SK-N-DZ (cell line): ENCODE measurements at regions not wholly inside any gene's neighbourhood (a gene's known extent, or its start where the extent isn't known, plus 50 kb on each side); places are given as distances from the start of the nearest gene placed in this dataset.
"Not testable (repeated sequence)": the region's sequence is repeated elsewhere in the genome, so short reads cannot be mapped to it uniquely, and the experiment has no call there.

ENCODE experiments used
- DNase-seq: peaks from one replicate; pipeline ENCODE4 v3.0.0-alpha.2; 2015; ENCODE audit warnings: low spot score

GRCh38 chr13:72586518-72586917 is 140.9 kb downstream of the MZT1 start:
- no peak for DNase-seq

- DNase-seq: no peak
Observed at GRCh38 chr13:72585254-72585653, 142.2 kb downstream of the MZT1 start.

GRCh38 chr13:72571191-72571590 is 156.2 kb downstream of the MZT1 start:
- no peak for DNase-seq

- no peak for DNase-seq
Observed at GRCh38 chr13:72570019-72570418, 157.4 kb downstream of the MZT1 start.

GRCh38 chr13:72567566-72567965 is 159.9 kb downstream of the MZT1 start:
- DNase-seq: no peak

GRCh38 chr13:72566526-72566925 is 160.9 kb downstream of the MZT1 start:
- no peak for DNase-seq

- peak; percentile 35 for DNase-seq
Observed at GRCh38 chr13:72565893-72566292, 161.5 kb downstream of the MZT1 start.

- no peak for DNase-seq
Observed at GRCh38 chr13:72562686-72563085, 164.7 kb downstream of the MZT1 start.

GRCh38 chr13:72561791-72562190 is 165.6 kb downstream of the MZT1 start:
- peak; percentile 96 for DNase-seq

GRCh38 chr13:72559716-72560115 is 167.7 kb downstream of the MZT1 start:
- no peak for DNase-seq

- no peak for DNase-seq
Observed at GRCh38 chr13:72556945-72557344, 170.5 kb downstream of the MZT1 start.

- DNase-seq: no peak
Observed at GRCh38 chr13:72555601-72556000, 171.8 kb downstream of the MZT1 start.

GRCh38 chr13:72552731-72553130 is 174.7 kb downstream of the MZT1 start:
- no peak for DNase-seq

GRCh38 chr13:72545895-72546294 is 181.5 kb downstream of the MZT1 start:
- not testable (repeated sequence) for DNase-seq

GRCh38 chr13:72545030-72545719 is 182.3 kb downstream of the MZT1 start:
- DNase-seq: no peak

GRCh38 chr13:72544042-72544441 is 183.4 kb downstream of the MZT1 start:
- peak; percentile 39 for DNase-seq

GRCh38 chr13:72542241-72542640 is 185.2 kb downstream of the MZT1 start:
- DNase-seq: no peak

GRCh38 chr13:72541674-72542073 is 185.8 kb downstream of the MZT1 start:
- no peak for DNase-seq

GRCh38 chr13:72540881-72541280 is 186.5 kb downstream of the MZT1 start:
- DNase-seq: no peak

- no peak for DNase-seq
Observed at GRCh38 chr13:72539925-72540324, 187.5 kb downstream of the MZT1 start.

GRCh38 chr13:72537782-72538181 is 189.6 kb downstream of the MZT1 start:
- DNase-seq: no peak

GRCh38 chr13:72537395-72537780 is 190.0 kb downstream of the MZT1 start:
- no peak for DNase-seq

- no peak for DNase-seq
Observed at GRCh38 chr13:72536714-72537394, 190.6 kb downstream of the MZT1 start.
